Omental fat pad (tissue), 3 donors: ENCODE measurements at regions not wholly inside any gene's neighbourhood (a gene's known extent, or its start where the extent isn't known, plus 50 kb on each side); places are given as distances from the start of the nearest gene placed in this dataset.
"Not testable (repeated sequence)": the region's sequence is repeated elsewhere in the genome, so short reads cannot be mapped to it uniquely, and the experiment has no call there.

Source experiments
- ATAC-seq: fragments of 150-250 bp; one replicate; pipeline ENCODE4 v1.9.1; 2016; ENCODE audit warnings: mild to moderate bottlenecking, moderate library complexity; ENCODE audit not compliant: low FRiP score
- DNase-seq: peaks from one replicate; pipeline ENCODE4 v3.0.0-alpha.2; 2019; ENCODE audit warnings: low spot score
- TF ChIP-seq, protein P1 (sequence below), 3 donors: fragments of 450-650 bp; IDR thresholded peaks; one replicate each; pipeline ENCODE4 v1.5.1; 2016 to 2017; ENCODE audit warnings: antibody characterized with exemption in 3 of 3, mild to moderate bottlenecking in 3 of 3, moderate library complexity in 2 of 3

DNA sequence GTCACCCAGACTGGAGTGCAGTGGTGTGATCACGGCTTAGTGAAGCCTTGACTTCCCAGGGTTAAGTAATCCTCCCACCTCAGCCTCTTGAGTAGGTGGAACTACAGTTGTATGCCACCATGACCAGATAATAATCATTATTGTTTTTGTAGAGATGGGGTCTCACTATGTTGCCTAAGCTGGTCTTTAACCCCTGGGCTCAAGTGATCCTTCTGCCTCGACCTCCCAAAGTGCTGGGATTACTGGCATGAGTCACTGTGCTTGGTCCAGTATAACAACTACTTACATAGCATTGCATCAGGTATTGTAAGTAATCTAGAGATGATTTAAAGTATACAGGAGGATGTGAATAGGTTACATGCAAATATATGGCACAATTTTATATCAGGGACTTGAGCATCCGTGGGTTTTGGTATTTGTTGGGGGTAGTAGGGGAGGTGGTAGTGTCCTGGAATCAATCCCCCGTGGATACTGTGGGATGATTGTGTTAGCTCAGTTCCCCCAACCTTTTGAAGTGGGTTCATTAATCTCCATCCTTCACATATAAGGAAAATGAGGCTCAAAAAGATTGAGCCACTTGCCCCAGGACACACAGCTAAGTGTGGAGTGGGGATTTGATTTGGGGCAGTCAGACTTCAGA, 61.4 kb upstream of the CNIH3 start:
- ATAC-seq = no peak
- DNase-seq = no peak
- TF ChIP-seq, protein P1, sequence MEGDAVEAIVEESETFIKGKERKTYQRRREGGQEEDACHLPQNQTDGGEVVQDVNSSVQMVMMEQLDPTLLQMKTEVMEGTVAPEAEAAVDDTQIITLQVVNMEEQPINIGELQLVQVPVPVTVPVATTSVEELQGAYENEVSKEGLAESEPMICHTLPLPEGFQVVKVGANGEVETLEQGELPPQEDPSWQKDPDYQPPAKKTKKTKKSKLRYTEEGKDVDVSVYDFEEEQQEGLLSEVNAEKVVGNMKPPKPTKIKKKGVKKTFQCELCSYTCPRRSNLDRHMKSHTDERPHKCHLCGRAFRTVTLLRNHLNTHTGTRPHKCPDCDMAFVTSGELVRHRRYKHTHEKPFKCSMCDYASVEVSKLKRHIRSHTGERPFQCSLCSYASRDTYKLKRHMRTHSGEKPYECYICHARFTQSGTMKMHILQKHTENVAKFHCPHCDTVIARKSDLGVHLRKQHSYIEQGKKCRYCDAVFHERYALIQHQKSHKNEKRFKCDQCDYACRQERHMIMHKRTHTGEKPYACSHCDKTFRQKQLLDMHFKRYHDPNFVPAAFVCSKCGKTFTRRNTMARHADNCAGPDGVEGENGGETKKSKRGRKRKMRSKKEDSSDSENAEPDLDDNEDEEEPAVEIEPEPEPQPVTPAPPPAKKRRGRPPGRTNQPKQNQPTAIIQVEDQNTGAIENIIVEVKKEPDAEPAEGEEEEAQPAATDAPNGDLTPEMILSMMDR (IDR thresholded peaks at IDR 0.05) = no peak

GRCh38 chr1:224558904-224559303, 57.2 kb upstream of the CNIH3 start:
- ATAC-seq (no peak), DNase-seq (no peak)
- TF ChIP-seq, protein P1 (IDR thresholded peaks at IDR 0.05) = no peak

DNA sequence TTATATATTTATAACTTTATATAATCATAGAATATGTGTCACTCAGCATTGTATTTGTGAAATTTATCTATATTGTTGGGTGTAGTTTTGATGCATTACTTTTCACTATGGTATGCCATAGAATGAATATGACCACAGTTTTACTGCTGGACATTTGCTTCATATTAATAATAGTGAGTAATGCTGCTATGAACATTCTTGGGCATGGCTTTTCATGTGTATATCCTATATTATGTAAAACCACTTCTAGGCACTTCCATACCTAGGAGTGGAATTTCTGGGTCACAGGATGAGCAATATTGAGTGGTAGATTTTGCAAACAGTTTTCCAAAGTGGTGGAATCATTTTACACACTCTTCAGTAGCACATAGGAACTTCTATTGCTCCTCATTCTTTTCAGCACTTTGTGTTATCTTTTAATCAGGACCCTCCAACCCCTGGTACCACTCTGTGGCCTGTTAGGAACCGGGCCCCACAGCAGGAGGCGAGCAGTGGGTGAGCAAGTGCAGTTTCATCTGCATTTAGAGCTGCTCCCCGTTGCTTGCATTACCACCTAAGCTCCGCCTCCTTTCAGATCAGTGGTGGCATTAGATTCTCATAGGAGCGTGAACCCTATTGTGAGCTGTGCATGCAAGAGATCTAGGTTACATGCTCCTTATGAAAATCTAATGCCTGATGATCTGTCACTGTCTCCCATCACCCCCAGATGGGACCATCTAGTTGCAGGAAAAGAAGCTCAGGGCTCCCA, 56.0 kb upstream of the CNIH3 start:
- ATAC-seq (no peak), DNase-seq (no peak)
- TF ChIP-seq, protein P1 (IDR thresholded peaks at IDR 0.05) = no peak

DNA sequence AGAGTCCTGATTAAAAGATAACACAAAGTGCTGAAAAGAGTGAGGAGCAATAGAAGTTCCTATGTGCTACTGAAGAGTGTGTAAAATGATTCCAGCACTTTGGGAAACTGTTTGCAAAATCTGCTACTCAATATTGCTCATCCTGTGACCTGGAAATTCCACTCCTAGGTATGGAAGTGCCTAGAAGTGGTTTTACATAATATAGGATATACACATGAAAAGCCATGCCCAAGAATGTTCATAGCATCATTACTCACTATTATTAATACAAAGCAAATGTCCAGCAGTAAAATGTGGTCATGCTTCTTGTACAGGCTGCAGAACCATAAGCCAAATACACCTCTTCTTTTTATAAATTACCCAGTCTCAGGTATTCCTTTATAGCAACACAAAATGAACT, 53.2 kb upstream of the CNIH3 start:
- DNase-seq, ATAC-seq: not testable (repeated sequence)

GRCh38 chr1:224563666-224564065, 52.5 kb upstream of the CNIH3 start:
- no peak for DNase-seq
- ATAC-seq = no peak
- TF ChIP-seq, protein P1 (IDR thresholded peaks at IDR 0.05) = no peak

DNA sequence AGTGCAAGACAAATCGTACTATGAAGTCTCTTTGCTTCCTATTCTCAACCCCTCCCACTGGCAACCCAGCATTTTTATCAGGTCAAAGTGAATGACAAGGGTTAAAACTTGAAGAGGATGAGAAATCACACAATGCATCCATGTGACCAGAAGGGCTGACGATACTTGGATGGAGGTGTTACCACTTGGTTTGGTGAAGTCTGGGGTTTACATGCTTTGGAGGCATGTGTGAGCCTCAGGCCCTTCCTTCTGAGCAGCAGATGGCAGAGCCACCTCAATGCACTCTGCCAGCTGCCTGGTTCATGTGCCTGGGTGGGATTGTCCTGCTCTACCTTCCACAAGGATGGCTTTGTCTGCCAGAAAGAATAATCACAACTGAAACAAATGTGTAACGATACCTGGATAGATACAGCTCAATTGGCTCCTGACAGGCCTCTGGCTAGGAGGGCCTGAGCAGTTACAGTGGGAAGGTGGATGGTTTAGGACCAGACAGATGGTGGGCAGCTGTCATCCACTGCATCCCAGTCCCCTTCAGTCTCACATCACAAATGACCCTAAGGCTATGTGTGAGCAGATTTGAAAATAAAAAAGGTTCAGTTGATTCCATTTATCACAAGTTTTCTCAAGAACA, 51.5 kb upstream of the CNIH3 start:
- TF ChIP-seq, protein P1 (IDR thresholded peaks at IDR 0.05) = no peak
- ATAC-seq = no peak
- DNase-seq = no peak

DNA sequence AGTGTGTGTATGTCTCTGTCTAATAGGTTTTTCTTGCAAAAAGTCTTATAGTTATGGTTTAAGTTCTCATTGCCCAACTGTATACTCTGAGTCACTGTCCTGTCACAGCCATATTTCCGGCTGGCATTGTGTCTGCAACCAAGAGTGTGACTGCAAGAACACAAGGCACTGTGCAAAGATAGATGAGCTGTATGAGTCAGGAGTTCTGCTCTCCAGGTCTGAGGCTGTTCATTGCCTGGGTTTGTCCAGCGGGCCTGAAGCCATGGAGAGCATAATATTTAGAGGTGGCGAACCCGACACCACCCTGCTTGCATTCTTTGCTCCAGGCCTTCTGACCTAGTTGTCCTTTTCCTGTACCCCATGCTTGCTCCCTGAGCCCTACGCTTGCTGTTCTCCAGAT, 50.9 kb upstream of the CNIH3 start:
- DNase-seq (no peak), ATAC-seq (no peak)
- TF ChIP-seq, protein P1 (IDR thresholded peaks at IDR 0.05) = no peak
